K562 (cell line): ENCODE measurements at regions not wholly inside any gene's neighbourhood (a gene's known extent, or its start where the extent isn't known, plus 50 kb on each side); places are given as distances from the start of the nearest gene placed in this dataset.

Experiments used
- BRD9 ChIP-seq: fragments of 450-650 bp; IDR thresholded peaks from 2 replicates; pipeline ENCODE4 v1.6.1; 2018; ENCODE audit warnings: low read depth; ENCODE audit not compliant: partially characterized antibody
- CBX3 ChIP-seq, 2 experiments: IDR thresholded peaks; 1 replicate in 1 of 2; 2 replicates in 1 of 2; pipeline ENCODE4 v1.6.1; 2012; ENCODE audit warnings: inconsistent platforms in 2 of 2, low read length in 2 of 2, borderline replicate concordance in 1 of 2, control low read depth in 1 of 2
- CTBP1 ChIP-seq: fragments of 450-650 bp; IDR thresholded peaks from 2 replicates; pipeline ENCODE4 v1.6.1; 2016; ENCODE audit warnings: borderline replicate concordance
- FOXJ2 ChIP-seq: fragments of 200-800 bp; sonication (Bioruptor generic); IDR thresholded peaks from 2 replicates; pipeline ENCODE4 v1.6.1; 2016; ENCODE audit warnings: missing genetic modification characterization, missing compliant biosample characterization
- FOXM1 ChIP-seq, 2 experiments: fragments of 450-650 bp in 1 of 2; sonication (generic) in 1 of 2; formaldehyde crosslinking in 1 of 2; IDR thresholded peaks; 2 replicates each; pipeline versions ENCODE4 v1.6.1 to v1.9.0; 2017 to 2022; ENCODE audit warnings: low read depth in 2 of 2, mild to moderate bottlenecking in 2 of 2, missing genetic modification reagents in 1 of 2, moderate library complexity in 1 of 2
- IFI16 ChIP-seq: fragments of 250-450 bp; sonication (Bioruptor Pico); IDR thresholded peaks from 2 replicates; pipeline ENCODE4 v2.1.2; 2022; ENCODE audit warnings: mild to moderate bottlenecking, inconsistent platforms
- JUNB ChIP-seq: fragments of 450-650 bp; formaldehyde crosslinking; conservative IDR thresholded peaks from 2 replicates; pipeline ENCODE4 v1.4.0; 2020; ENCODE audit warnings: mild to moderate bottlenecking
- RBM15 ChIP-seq: fragments of 200-400 bp; formaldehyde crosslinking; IDR thresholded peaks from 2 replicates; pipeline ENCODE4 v1.6.1; 2018; ENCODE audit warnings: mild to moderate bottlenecking, low read length, moderate library complexity; ENCODE audit not compliant: insufficient read depth
- RFX1 ChIP-seq: fragments of 450-650 bp; IDR thresholded peaks from 2 replicates; pipeline ENCODE4 v1.6.1; 2016; ENCODE audit warnings: mild to moderate bottlenecking, moderate library complexity
- SMARCA5 ChIP-seq: fragments of 450-650 bp; IDR thresholded peaks from 2 replicates; pipeline ENCODE4 v1.6.1; 2016
- ZNF24 ChIP-seq: fragments of 450-650 bp; IDR thresholded peaks from 2 replicates; pipeline ENCODE4 v1.6.1; 2016
- ZNF311 ChIP-seq: fragments of 250-450 bp; sonication (Bioruptor Pico); IDR thresholded peaks from 2 replicates; pipeline ENCODE4 v1.4.0; 2020; ENCODE audit warnings: mild to moderate bottlenecking, moderate library complexity
- TF ChIP-seq, protein P1 (sequence below): sonication (generic); formaldehyde crosslinking; IDR thresholded peaks from 2 replicates; pipeline ENCODE4 v1.8.0; 2022; ENCODE audit warnings: mild to moderate bottlenecking, missing genetic modification reagents
- TF ChIP-seq, protein P2 (sequence below): fragments of 250-450 bp; sonication (Bioruptor Pico); IDR thresholded peaks from 2 replicates; pipeline ENCODE4 v1.9.0; 2021; ENCODE audit warnings: mild to moderate bottlenecking

DNA sequence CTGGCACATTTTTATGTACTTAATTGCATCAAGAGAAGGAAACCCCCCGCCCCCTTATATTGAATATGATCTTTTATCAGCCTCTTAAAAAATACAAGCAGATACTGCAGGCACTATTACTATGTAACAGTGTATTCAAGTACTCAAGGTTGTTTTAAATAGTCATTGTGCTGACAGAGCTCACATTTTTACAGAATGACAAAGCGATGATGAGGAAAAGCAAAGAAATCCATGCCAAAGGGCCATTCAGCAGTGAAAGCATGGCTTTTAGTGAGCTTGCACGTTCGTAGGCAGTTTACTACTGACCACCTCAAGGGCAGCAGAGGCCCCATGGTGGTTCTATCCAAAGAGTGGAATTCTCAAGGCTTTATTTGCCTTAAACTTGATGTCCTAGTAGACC lies 146.8 kb downstream of the RPS12 start (continued):
- TF ChIP-seq, protein P1, sequence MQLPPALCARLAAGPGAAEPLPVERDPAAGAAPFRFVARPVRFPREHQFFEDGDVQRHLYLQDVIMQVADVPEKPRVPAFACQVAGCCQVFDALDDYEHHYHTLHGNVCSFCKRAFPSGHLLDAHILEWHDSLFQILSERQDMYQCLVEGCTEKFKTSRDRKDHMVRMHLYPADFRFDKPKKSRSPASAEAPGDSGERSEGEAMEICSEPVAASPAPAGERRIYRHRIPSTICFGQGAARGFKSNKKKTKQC = no peak
- TF ChIP-seq CTBP1 = no peak
- TF ChIP-seq CBX3 (IDR thresholded peaks at IDR 0.05; ENCODE audit: borderline replicate concordance in 1 of 2, low read length in 2 of 2) = no peak
- TF ChIP-seq ZNF311 = no peak
- TF ChIP-seq FOXJ2 (tag) = no peak
- TF ChIP-seq, protein P2, sequence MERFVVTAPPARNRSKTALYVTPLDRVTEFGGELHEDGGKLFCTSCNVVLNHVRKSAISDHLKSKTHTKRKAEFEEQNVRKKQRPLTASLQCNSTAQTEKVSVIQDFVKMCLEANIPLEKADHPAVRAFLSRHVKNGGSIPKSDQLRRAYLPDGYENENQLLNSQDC (CRISPR knock-in tag) = no peak
- TF ChIP-seq IFI16 (CRISPR knock-in tag) = no peak
- TF ChIP-seq RBM15 = no peak
- no peak for TF ChIP-seq ZNF24
- no peak for TF ChIP-seq RFX1
- no peak for TF ChIP-seq SMARCA5
- TF ChIP-seq FOXM1 (IDR thresholded peaks at IDR 0.05; ENCODE audit: low read depth) = no peak
- no peak for TF ChIP-seq FOXM1 (CRISPR knock-in tag; IDR thresholded peaks at IDR 0.05; ENCODE audit: low read depth)
- TF ChIP-seq JUNB (CRISPR knock-in tag) = no peak
- no peak for TF ChIP-seq BRD9
- TF ChIP-seq, all 486 proteins: peak for 0
